ENCODE measurements at regions not wholly inside any gene's neighbourhood (a gene's known extent, or its start where the extent isn't known, plus 50 kb on each side); places are given as distances from the start of the nearest gene placed in this dataset.
A peak's percentile ranks its signal among the peaks of the same experiment; 100 is the strongest.

DNA sequence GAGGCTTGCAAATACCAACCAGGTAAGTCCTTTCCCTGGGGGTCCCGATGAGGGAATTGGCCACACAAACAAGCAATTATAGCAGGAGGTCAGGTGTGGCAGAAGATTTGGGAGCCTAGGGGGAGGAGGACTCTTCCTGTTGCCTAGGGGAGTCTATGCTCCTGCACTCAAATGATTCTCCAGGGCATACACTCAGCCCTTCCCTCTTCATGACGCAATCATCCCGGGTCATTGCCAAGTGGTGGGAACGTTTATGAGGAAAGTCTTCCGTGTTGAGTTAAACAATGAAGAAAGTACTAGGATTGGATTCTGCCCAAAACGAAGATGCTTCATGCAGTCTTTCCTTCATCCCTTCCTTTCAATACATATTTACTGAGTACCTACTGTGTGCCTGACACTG is 186.5 kb upstream of the TSHZ2 start:
- Histone ChIP-seq H3K79me2 (ENCODE audit: low read depth) (no peaks in the 10 kb centered on the region), H3K4me2 (no peak overlapping the region), H3K36me3 (ENCODE audit: low read depth) (no peaks in the 10 kb centered on the region), H3K4me3 (no peak overlapping the region), H3K27ac (no peak overlapping the region), H3K27me3 (ENCODE audit: insufficient read depth, low read depth) (peaks cover 32% of the 10 kb centered on the region; the same call in 1 of the 2 replicates), H3K9me2 (ENCODE audit: insufficient read depth) (no peaks in the 10 kb centered on the region), H3F3A (ENCODE audit: insufficient read depth, low read depth) (no peaks in the 10 kb centered on the region), H3K9me3 (ENCODE audit: insufficient read depth, low read depth) (no peaks in the 10 kb centered on the region), H4K20me1 (ENCODE audit: insufficient read depth) (peaks cover 5% of the 10 kb centered on the region; the same call in 1 of the 2 replicates), H2AFZ (no peak overlapping the region), H3K4me1 (replicated peaks; ENCODE audit: insufficient read depth) (no peaks in the 10 kb centered on the region)
- ChIA-PET CTCF (no interaction called here), POLR2A (ENCODE audit: unreplicated experiment) (no interaction called here)
- no TSS peak for BruUV-seq (replicated peaks)
- intact Hi-C loops (cut with micrococcal nuclease; ENCODE audit: unreplicated experiment) = no loop called here
- no peak for DNase-seq
- TF ChIP-seq EZH2 (IDR thresholded peaks at IDR 0.05; ENCODE audit: low read depth) = no peak
- TF ChIP-seq, protein P1, sequence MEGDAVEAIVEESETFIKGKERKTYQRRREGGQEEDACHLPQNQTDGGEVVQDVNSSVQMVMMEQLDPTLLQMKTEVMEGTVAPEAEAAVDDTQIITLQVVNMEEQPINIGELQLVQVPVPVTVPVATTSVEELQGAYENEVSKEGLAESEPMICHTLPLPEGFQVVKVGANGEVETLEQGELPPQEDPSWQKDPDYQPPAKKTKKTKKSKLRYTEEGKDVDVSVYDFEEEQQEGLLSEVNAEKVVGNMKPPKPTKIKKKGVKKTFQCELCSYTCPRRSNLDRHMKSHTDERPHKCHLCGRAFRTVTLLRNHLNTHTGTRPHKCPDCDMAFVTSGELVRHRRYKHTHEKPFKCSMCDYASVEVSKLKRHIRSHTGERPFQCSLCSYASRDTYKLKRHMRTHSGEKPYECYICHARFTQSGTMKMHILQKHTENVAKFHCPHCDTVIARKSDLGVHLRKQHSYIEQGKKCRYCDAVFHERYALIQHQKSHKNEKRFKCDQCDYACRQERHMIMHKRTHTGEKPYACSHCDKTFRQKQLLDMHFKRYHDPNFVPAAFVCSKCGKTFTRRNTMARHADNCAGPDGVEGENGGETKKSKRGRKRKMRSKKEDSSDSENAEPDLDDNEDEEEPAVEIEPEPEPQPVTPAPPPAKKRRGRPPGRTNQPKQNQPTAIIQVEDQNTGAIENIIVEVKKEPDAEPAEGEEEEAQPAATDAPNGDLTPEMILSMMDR (conservative IDR thresholded peaks at IDR 0.05) = no peak

DNA sequence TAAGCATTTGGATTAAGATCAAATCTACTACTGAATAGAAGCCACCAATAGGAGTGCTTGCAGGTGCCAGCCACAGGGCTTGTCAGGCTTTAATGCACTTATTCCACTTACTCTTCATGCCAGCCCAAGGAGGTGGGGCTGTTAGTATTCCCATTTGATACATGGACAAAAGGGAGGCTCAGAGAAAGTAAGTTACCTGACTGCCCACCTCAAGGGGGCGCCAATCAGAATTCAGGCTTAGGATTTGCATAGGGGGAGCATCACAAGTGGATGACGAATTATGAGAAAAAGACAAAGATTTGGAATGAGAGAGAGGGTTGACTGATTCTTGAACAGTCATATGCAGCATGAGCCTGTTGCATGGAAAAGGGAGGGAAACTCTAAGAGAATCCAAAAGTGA is 188.4 kb upstream of the TSHZ2 start:
- intact Hi-C loops (cut with micrococcal nuclease; ENCODE audit: unreplicated experiment) = no loop called here
- H3K4me1 ChIP-seq (replicated peaks; ENCODE audit: insufficient read depth) = no peaks in the 10 kb centered on the region
- CTCF ChIA-PET = no interaction called here

DNA sequence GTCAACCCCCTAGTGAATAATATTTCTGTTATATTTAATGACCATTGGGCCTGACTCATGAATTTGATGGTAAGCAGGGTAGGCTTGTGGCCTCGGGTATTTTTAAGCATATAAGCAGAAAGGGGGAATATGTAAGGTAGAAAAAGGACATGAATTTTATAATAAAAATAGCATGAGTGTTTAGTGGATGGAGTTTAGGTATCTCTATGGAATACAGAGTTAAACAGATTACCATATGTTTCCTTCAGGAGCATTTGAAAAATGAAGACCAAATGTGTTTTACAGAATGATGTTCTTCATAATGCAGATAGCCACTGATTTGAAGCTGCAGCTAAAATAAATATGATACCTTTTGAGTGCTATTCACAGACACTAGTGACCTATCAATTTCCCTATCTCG is 191.7 kb upstream of the TSHZ2 start:
- no peak overlapping the region for H3K4me2 ChIP-seq
- no peaks in the 10 kb centered on the region for H3K4me1 ChIP-seq (replicated peaks; ENCODE audit: insufficient read depth)
- H2AFZ ChIP-seq = no peak overlapping the region
- ChIA-PET CTCF (no interaction called here), POLR2A (ENCODE audit: unreplicated experiment) (no interaction called here)
- no peaks in the 10 kb centered on the region for H3K36me3 ChIP-seq (ENCODE audit: low read depth)
- intact Hi-C loops (cut with micrococcal nuclease; ENCODE audit: unreplicated experiment) = no loop called here
- no peak overlapping the region for H3K27ac ChIP-seq
- no peak overlapping the region for H3K4me3 ChIP-seq
- no TSS peak for BruUV-seq (replicated peaks)
- peaks cover 21% of the 10 kb centered on the region for H3K27me3 ChIP-seq (ENCODE audit: insufficient read depth, low read depth)
- H3K9me3 ChIP-seq (ENCODE audit: insufficient read depth, low read depth) = no peaks in the 10 kb centered on the region
- H3K9me2 ChIP-seq (ENCODE audit: insufficient read depth) = no peaks in the 10 kb centered on the region
- no peak for TF ChIP-seq EZH2 (IDR thresholded peaks at IDR 0.05; ENCODE audit: low read depth)
- TF ChIP-seq, protein P1 (conservative IDR thresholded peaks at IDR 0.05) = no peak
- no peak for DNase-seq
- no peaks in the 10 kb centered on the region for H3K79me2 ChIP-seq (ENCODE audit: low read depth)
- no peaks in the 10 kb centered on the region for H4K20me1 ChIP-seq (ENCODE audit: insufficient read depth)
- H3F3A ChIP-seq (ENCODE audit: insufficient read depth, low read depth) = no peaks in the 10 kb centered on the region

More for the DNA sequence above, 188.4 kb upstream of the TSHZ2 start:
- BruUV-seq (replicated peaks) = no TSS peak
- Histone ChIP-seq H3K9me3 (ENCODE audit: insufficient read depth, low read depth) (no peaks in the 10 kb centered on the region), H4K20me1 (ENCODE audit: insufficient read depth) (peaks cover 5% of the 10 kb centered on the region; the same call in 1 of the 2 replicates), H3K4me2 (no peak overlapping the region), H3K4me3 (no peak overlapping the region), H3K79me2 (ENCODE audit: low read depth) (no peaks in the 10 kb centered on the region), H3K27ac (no peak overlapping the region), H3F3A (ENCODE audit: insufficient read depth, low read depth) (no peaks in the 10 kb centered on the region), H3K9me2 (ENCODE audit: insufficient read depth) (no peaks in the 10 kb centered on the region), H3K36me3 (ENCODE audit: low read depth) (no peaks in the 10 kb centered on the region), H2AFZ (no peak overlapping the region), H3K27me3 (ENCODE audit: insufficient read depth, low read depth) (peaks cover 26% of the 10 kb centered on the region)
- TF ChIP-seq, protein P1 (conservative IDR thresholded peaks at IDR 0.05) = peak; percentile 53; the same call in 1 of the 2 replicates
- no peak for TF ChIP-seq EZH2 (IDR thresholded peaks at IDR 0.05; ENCODE audit: low read depth)
- POLR2A ChIA-PET (ENCODE audit: unreplicated experiment) = no interaction called here
- DNase-seq = no peak

Measured in PC-9 (cell line).